ENCODE measurements at regions not wholly inside any gene's neighbourhood (a gene's known extent, or its start where the extent isn't known, plus 50 kb on each side); places are given as distances from the start of the nearest gene placed in this dataset.

DNA sequence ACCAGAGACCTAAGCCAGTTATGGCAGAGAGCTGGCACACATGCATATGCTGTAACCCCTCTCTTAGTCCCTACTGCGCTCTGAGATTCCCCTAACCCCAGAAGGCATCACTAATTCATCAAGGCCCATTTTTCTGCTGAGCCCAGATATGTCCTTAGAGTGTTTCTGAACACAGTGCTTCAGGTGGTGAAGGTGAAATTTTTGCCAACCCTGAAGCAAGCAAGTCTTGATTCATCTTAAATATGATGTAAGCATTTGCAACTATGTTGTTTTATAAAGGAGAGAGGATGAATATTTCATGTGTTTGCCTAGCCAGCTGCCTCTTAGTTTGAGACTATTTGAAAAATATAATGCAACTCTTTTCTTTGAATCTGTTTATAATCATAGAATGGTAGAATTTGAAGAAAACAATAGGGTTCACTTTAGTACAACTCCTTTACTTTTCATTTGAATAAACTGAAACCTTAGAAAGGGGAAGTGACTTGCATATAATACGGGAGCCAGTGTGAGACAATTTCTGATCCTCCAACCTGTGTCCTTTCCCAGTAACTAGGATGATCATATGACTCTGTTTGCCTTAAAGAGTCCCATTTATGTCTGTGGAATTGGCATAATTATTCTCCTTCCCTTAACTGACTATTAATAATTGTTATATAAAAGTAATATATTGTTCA is 194.3 kb upstream of the MTNR1B start:
- H3K27me3 Mint-ChIP-seq (ENCODE audit: low read depth) = peaks cover 15% of the 10 kb centered on the region
- no peak overlapping the region for H3K27ac Mint-ChIP-seq
- H3K36me3 Mint-ChIP-seq (ENCODE audit: insufficient read depth in 2 of 2) = no peaks in the 10 kb centered on the region
- H3K4me1 Mint-ChIP-seq (ENCODE audit: low read depth) = no peaks in the 10 kb centered on the region
- no peak overlapping the region for H3K4me3 Mint-ChIP-seq
- H3K9me3 Mint-ChIP-seq = peaks cover 0 to 2% of the 10 kb centered on the region in 2 donors
- ATAC-seq (replicated peaks in 1 of 2) (no peak), DNase-seq (no peak)

DNA sequence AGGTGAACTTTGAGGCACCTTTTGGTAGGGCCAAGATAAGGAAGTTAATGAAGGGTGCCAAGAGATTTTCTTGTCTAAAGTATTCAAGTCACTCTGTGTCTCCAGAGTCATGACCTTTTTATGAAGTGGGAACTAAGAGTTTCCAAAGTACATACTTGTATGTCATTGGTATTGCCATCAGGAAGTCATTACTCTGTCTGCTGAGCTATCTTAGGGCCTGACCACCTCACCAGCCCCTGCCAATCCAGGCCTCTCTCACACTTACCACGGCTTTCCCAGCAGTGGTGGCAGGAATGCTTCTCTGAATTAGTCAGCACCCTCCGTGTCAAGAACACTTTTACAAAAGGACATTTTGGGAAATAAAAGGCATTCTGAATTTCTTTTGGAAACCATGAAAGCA is 192.8 kb upstream of the MTNR1B start:
- Mint-ChIP-seq H3K36me3 (ENCODE audit: insufficient read depth in 2 of 2) (no peaks in the 10 kb centered on the region), H3K9me3 (peaks cover 0 to 2% of the 10 kb centered on the region in 2 donors), H3K4me3 (no peak overlapping the region), H3K4me1 (ENCODE audit: low read depth) (no peaks in the 10 kb centered on the region), H3K27ac (no peak overlapping the region), H3K27me3 (ENCODE audit: low read depth) (peaks cover 5% of the 10 kb centered on the region)
- DNase-seq (no peak), ATAC-seq (replicated peaks in 1 of 2) (no peak)

DNA sequence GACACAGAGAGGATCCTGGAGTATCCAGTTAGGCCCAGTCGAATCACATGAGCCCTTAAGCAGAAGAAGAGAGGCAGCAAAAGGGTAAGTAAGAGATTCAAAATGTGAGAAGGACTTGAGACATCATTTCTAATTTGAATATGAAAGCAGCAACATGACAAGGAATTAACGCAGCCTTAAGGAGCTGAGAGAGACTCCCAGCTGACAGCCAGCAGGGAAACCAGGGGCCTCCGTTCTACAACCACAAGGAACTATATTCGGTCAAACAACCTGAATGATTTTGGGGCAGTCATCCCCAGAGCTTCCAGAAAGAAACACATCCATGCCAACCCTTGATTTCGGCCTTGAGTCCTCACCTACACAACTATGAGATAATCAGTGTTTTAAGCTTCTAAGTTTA is 189.7 kb upstream of the MTNR1B start:
- Mint-ChIP-seq H3K4me1 (ENCODE audit: low read depth) (no peaks in the 10 kb centered on the region), H3K27me3 (ENCODE audit: low read depth) (peaks cover 11% of the 10 kb centered on the region), H3K27ac (no peak overlapping the region), H3K4me3 (no peak overlapping the region), H3K36me3 (ENCODE audit: insufficient read depth in 2 of 2) (no peaks in the 10 kb centered on the region), H3K9me3 (peaks cover 0 to 2% of the 10 kb centered on the region in 2 donors)
- DNase-seq (no peak), ATAC-seq (replicated peaks in 1 of 2) (no peak)

DNA sequence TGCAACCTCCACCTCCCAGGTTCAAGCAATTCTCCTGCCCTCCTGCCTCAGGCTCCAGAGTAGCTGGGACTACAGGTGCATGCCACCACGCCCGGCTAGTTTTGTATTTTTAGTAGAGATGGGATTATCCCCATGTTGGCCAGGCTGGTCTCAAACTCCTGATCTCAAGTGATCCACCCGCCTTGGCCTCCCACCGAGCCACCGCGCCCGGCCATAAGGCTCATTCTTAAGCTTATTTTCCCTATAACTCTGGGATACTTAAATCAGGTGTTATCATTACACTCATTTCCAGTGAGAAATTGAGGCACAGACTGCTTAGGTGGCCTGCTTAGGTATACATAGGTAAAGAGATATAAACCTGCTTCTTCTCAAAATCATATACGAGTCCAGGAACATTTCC is 188.3 kb upstream of the MTNR1B start:
- no peaks in the 10 kb centered on the region for H3K36me3 Mint-ChIP-seq (ENCODE audit: insufficient read depth in 2 of 2)
- ATAC-seq (replicated peaks in 1 of 2) = no peak
- H3K9me3 Mint-ChIP-seq = peaks cover 0 to 2% of the 10 kb centered on the region in 2 donors
- peaks cover 12% of the 10 kb centered on the region for H3K27me3 Mint-ChIP-seq (ENCODE audit: low read depth)
- H3K27ac Mint-ChIP-seq = no peak overlapping the region
- no peak overlapping the region for H3K4me3 Mint-ChIP-seq
- DNase-seq = no peak
- no peaks in the 10 kb centered on the region for H3K4me1 Mint-ChIP-seq (ENCODE audit: low read depth)

DNA sequence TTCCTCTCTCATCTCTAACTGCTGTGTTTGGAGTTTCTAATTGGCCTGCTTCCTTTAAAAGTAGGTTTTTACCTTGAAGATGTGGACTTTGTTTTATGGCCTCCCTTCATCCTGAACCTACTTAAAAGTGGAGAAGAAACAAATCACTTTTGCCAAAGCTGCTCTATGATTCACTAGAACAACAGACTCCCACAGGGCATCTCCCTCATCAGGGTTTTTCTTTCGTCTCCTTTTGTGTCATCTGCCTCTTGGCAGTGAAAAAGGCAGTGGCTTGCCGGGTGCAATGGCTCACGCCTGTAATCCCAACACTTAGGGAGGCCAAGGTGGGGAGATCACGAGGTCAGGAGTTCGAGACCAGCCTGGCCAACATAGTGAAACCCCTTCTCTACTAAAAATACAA is 186.6 kb upstream of the MTNR1B start:
- peaks cover 12% of the 10 kb centered on the region for H3K27me3 Mint-ChIP-seq (ENCODE audit: low read depth)
- H3K27ac Mint-ChIP-seq = no peak overlapping the region
- DNase-seq (no peak), ATAC-seq (replicated peaks in 1 of 2) (no peak)
- H3K36me3 Mint-ChIP-seq (ENCODE audit: insufficient read depth in 2 of 2) = no peaks in the 10 kb centered on the region
- no peak overlapping the region for H3K4me3 Mint-ChIP-seq
- H3K9me3 Mint-ChIP-seq = peaks cover 0 to 2% of the 10 kb centered on the region in 2 donors
- no peaks in the 10 kb centered on the region for H3K4me1 Mint-ChIP-seq (ENCODE audit: low read depth)

DNA sequence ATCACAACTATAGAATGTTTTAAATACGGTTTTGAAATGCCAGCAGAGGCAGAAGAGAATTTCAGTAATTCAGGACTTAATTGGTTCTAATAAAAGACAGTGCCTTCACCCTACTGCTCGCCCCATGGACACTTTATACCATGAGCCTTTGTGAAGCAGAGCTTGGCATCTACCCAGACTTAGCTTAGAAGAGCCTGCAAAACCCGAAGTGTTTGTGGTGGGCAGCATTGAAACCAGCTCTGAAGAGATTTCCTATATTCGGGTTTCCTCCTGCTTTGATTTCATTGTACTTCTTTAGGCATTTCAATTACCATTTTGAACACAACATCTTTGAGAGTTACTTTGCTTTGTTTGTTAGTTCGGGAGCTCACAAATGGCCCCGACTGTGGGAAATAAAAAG is 185.1 kb upstream of the MTNR1B start:
- H3K27me3 Mint-ChIP-seq (ENCODE audit: low read depth) = peaks cover 12% of the 10 kb centered on the region
- DNase-seq (no peak), ATAC-seq (replicated peaks in 1 of 2) (no peak)
- no peak overlapping the region for H3K4me3 Mint-ChIP-seq
- no peaks in the 10 kb centered on the region for H3K9me3 Mint-ChIP-seq
- H3K27ac Mint-ChIP-seq = no peak overlapping the region
- H3K4me1 Mint-ChIP-seq (ENCODE audit: low read depth) = no peaks in the 10 kb centered on the region
- H3K36me3 Mint-ChIP-seq (ENCODE audit: insufficient read depth in 2 of 2) = no peaks in the 10 kb centered on the region

DNA sequence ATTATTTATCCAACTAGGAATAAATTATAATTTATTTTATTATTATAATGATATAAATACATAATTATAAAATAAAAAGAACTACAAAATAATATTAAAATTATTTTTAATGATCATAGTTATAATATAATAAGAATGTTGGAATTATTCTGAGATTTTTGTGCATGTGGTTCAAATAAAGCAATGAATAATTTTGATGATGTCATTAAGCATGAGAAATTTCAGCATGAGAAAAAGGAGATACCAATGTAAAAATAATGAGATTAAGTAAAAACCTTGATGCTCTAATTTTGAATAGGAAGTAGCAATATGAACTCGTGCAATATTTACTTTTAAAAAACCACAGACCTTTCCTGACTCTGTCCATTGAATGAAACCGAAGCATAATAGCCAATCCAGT is 181.8 kb upstream of the MTNR1B start:
- H3K27me3 Mint-ChIP-seq (ENCODE audit: low read depth) = peaks cover 12% of the 10 kb centered on the region
- H3K27ac Mint-ChIP-seq = no peak overlapping the region
- DNase-seq = no peak
- ATAC-seq (replicated peaks in 1 of 2) = no peak
- H3K36me3 Mint-ChIP-seq (ENCODE audit: insufficient read depth in 2 of 2) = no peaks in the 10 kb centered on the region
- H3K4me3 Mint-ChIP-seq = no peak overlapping the region
- H3K4me1 Mint-ChIP-seq (ENCODE audit: low read depth) = no peaks in the 10 kb centered on the region
- H3K9me3 Mint-ChIP-seq = peaks cover 0 to 2% of the 10 kb centered on the region in 2 donors

DNA sequence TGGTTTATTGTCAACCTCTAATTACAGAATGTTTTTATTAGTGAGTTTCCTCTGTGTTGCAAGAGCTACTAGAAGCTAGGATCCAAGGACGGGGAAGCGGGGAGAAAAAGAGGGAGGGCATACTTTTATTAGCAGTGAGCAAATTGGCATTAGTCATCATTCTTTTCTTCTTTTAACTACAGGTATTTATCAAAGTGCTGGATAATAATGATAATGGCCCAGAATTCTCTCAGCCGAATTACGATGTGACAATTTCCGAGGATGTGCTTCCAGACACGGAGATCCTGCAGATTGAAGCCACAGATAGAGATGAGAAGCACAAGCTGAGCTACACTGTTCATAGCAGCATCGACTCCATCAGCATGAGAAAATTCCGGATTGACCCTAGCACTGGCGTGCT is 179.7 kb upstream of the MTNR1B start:
- no peak overlapping the region for H3K27ac Mint-ChIP-seq
- no peaks in the 10 kb centered on the region for H3K4me1 Mint-ChIP-seq (ENCODE audit: low read depth)
- no peaks in the 10 kb centered on the region for H3K36me3 Mint-ChIP-seq (ENCODE audit: insufficient read depth in 2 of 2)
- H3K4me3 Mint-ChIP-seq = no peak overlapping the region
- H3K9me3 Mint-ChIP-seq = peaks cover 0 to 2% of the 10 kb centered on the region in 2 donors
- DNase-seq = no peak
- H3K27me3 Mint-ChIP-seq (ENCODE audit: low read depth) = peaks cover under 1% of the 10 kb centered on the region
- no peak for ATAC-seq (replicated peaks in 1 of 2)

DNA sequence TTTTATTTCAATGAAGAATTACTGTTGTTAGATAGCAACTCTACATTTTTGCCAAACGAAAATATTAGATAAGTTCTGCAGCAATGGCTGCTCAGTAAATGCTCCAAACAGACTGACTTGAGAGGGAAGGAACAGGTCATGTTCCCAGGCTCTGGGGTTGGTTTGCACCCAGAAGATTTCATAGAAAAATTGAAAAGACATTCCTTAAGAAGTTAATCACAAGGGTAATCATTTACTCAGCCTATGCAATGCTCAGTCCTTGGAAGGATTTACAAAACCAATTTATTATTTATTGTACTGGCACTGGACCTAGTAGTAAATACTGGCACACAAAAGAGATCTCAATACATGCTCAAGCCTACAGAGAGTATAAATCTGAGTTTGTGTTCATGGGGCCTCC is 179.1 kb upstream of the MTNR1B start:
- Mint-ChIP-seq H3K4me1 (ENCODE audit: low read depth) (no peaks in the 10 kb centered on the region), H3K27ac (no peak overlapping the region), H3K36me3 (ENCODE audit: insufficient read depth in 2 of 2) (no peaks in the 10 kb centered on the region), H3K9me3 (peaks cover 0 to 2% of the 10 kb centered on the region in 2 donors), H3K4me3 (no peak overlapping the region), H3K27me3 (ENCODE audit: low read depth) (no peaks in the 10 kb centered on the region)
- DNase-seq = no peak
- no peak for ATAC-seq (replicated peaks in 1 of 2)

DNA sequence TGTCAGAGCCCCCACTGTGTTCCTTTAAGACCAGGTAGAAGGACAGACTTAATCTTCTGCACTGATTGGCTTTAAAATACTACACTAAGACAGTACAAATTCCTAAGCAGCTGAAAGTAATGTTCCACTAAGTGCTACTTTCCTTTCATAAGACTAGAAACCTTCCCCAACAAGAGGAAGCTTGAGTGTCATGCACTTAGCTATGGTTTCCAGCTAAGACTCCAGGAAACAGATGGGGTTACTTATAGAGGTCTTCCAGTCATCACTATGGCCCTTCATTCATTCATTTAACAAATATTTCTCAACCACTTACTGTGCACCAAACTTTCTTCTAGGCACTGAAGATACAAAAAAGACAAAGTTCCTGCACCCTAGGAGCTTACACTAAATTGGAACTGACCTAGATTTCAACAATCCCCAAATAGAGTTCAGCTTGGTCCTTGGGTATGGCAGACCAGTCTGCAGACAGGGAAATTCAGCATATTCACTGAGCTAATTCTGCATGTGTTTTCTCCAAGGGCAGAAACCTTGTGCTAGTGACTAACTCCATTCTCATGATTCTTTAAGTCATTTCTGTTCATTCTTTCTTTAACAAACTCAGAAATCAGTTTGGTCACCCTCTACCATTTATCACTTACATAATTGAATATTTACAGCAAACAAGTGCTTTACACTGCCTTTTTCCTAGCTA is 178.4 kb upstream of the MTNR1B start:
- Mint-ChIP-seq H3K4me3 (no peak overlapping the region), H3K36me3 (ENCODE audit: insufficient read depth in 2 of 2) (no peaks in the 10 kb centered on the region), H3K9me3 (peaks cover 0 to 2% of the 10 kb centered on the region in 2 donors), H3K27ac (no peak overlapping the region), H3K4me1 (ENCODE audit: low read depth) (no peaks in the 10 kb centered on the region), H3K27me3 (ENCODE audit: low read depth) (no peaks in the 10 kb centered on the region)
- DNase-seq = no peak
- no peak for ATAC-seq (replicated peaks in 1 of 2)

DNA sequence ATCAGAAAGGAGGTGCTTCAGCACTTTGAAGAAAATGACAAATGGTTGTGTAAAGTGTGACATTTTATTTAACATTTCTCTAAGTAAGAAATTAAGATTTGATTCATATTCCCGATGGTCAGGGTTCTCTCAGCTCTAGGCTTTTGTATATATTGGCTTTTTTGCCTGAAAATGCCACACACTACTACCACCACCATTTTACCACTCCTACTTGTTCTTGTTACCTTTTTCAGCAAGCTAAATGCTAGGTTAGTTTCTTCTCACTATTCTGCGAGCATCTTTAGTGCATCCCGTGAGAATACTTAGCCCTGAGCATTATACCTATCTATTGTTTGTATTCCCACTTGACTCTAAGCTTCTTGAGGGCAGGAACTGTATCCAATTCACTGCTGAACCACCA is 177.6 kb upstream of the MTNR1B start:
- no peaks in the 10 kb centered on the region for H3K36me3 Mint-ChIP-seq (ENCODE audit: insufficient read depth in 2 of 2)
- no peak overlapping the region for H3K27ac Mint-ChIP-seq
- H3K4me3 Mint-ChIP-seq = no peak overlapping the region
- H3K4me1 Mint-ChIP-seq (ENCODE audit: low read depth) = no peaks in the 10 kb centered on the region
- DNase-seq = no peak
- H3K9me3 Mint-ChIP-seq = peaks cover 0 to 2% of the 10 kb centered on the region in 2 donors
- ATAC-seq (replicated peaks in 1 of 2) = no peak
- H3K27me3 Mint-ChIP-seq (ENCODE audit: low read depth) = no peaks in the 10 kb centered on the region

DNA sequence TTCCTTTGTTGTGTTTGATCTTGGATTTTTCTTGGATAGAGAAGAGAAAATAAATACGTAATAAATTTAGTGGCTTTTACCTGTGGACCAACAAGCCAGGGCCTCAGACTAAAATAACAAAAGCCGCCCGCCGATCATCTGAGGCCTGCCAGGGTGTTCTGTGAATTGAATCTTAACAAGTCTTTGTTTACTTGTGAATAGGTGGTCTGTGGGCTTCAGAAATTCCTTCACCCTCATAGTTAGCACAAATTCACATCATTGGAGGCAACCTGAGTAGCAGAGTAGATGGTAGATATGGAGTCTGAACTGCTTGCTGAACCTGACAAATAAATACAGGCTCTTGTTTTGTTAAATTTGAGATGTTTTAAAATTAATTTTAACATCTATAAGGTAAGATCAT is 176.3 kb upstream of the MTNR1B start:
- Mint-ChIP-seq H3K9me3 (peaks cover 0 to 6% of the 10 kb centered on the region in 2 donors), H3K27me3 (ENCODE audit: low read depth) (no peaks in the 10 kb centered on the region), H3K27ac (no peak overlapping the region), H3K4me1 (ENCODE audit: low read depth) (no peaks in the 10 kb centered on the region), H3K4me3 (no peak overlapping the region), H3K36me3 (ENCODE audit: insufficient read depth in 2 of 2) (no peaks in the 10 kb centered on the region)
- ATAC-seq (replicated peaks in 1 of 2) = no peak
- no peak for DNase-seq

DNA sequence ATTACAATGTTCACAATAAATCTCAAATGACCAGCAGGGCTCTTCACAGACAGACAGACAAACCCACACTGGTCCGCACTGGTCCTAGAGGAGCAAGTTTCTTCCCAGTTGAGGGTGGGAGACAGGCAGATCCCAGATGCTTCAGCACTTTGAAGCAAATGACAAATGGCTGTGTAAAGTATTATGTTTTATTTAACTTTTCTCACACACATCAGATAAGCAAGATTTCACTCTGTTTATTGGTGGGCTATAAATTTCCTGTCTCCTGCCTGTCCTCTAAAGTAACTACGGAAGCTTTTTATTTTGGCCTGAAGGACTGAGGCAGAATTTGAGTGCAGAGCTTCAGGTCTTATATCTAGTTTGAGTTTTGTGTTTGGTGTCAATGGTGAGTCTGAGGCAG is 174.7 kb upstream of the MTNR1B start:
- no peaks in the 10 kb centered on the region for H3K4me1 Mint-ChIP-seq (ENCODE audit: low read depth)
- H3K9me3 Mint-ChIP-seq = peaks cover 2 to 6% of the 10 kb centered on the region in 2 donors

DNA sequence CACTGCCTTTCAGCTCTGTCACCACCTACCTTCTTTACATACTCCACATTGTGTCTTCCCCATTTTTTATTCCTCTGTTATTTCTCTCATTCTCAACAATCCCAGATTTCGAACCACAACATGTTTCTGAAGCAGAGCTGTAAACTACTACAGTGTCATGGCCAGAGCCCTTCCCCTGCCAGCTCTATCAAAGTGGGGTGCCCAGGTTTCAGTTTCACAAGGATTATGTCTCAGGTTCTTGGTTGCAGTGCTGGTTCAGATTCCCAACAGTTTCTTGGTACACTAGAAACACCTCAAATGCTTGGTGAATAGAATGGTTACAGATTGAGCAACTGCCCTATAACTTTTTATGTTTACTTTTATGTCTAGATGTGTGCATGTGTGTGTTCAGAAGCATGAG is 172.7 kb upstream of the MTNR1B start:
- no peak for DNase-seq
- Mint-ChIP-seq H3K4me1 (ENCODE audit: low read depth) (no peaks in the 10 kb centered on the region), H3K27ac (no peak overlapping the region), H3K4me3 (no peak overlapping the region), H3K36me3 (ENCODE audit: insufficient read depth in 2 of 2) (no peaks in the 10 kb centered on the region), H3K9me3 (peaks cover 6 to 8% of the 10 kb centered on the region in 2 donors), H3K27me3 (ENCODE audit: low read depth) (no peaks in the 10 kb centered on the region)
- no peak for ATAC-seq (replicated peaks in 1 of 2)

More for the DNA sequence above, 174.7 kb upstream of the MTNR1B start:
- H3K36me3 Mint-ChIP-seq (ENCODE audit: insufficient read depth in 2 of 2) = no peaks in the 10 kb centered on the region
- no peak for DNase-seq
- ATAC-seq (replicated peaks in 1 of 2) = no peak
- H3K27ac Mint-ChIP-seq = no peak overlapping the region
- H3K4me3 Mint-ChIP-seq = no peak overlapping the region
- H3K27me3 Mint-ChIP-seq (ENCODE audit: low read depth) = no peaks in the 10 kb centered on the region

Measured in activated T-cell treated with anti-CD3 and anti-CD28 coated beads, Interleukin-2, amount 50 U/mL, for 72 hours (primary cell).